ENCODE measurements at regions not wholly inside any gene's neighbourhood (a gene's known extent, or its start where the extent isn't known, plus 50 kb on each side); places are given as distances from the start of the nearest gene placed in this dataset.

GRCh38 chr15:35678774-35679173, 132.8 kb upstream of the DPH6 start:
- TF ChIP-seq POLR2A (IDR thresholded peaks at IDR 0.05; ENCODE audit: low read depth, low read length) (no peak), POLR2AphosphoS5 (IDR thresholded peaks at IDR 0.05; ENCODE audit: low read depth, low read length) (no peak)
